CD14-positive monocyte (primary cell): ENCODE measurements at regions not wholly inside any gene's neighbourhood (a gene's known extent, or its start where the extent isn't known, plus 50 kb on each side); places are given as distances from the start of the nearest gene placed in this dataset.

Experiments
- DNase-seq, 3 donors: peaks; one replicate each; pipeline ENCODE4 v3.0.0-alpha.2; 2011 to 2022
- H2AFZ ChIP-seq: 2 replicates; pipeline ENCODE4 v1.6.0; 2012; ENCODE audit warnings: mild to moderate bottlenecking, low read depth, low read length, inconsistent platforms; ENCODE audit not compliant: insufficient read depth, poor library complexity, severe bottlenecking
- H3K27ac ChIP-seq, 2 donors: 1 replicate in 1 of 2; 2 replicates in 1 of 2; pipeline ENCODE4 v1.5.1; 2012 to 2013; ENCODE audit warnings: low read length in 2 of 2, control low read depth in 1 of 2, inconsistent platforms in 1 of 2, low read depth in 1 of 2, mild to moderate bottlenecking in 1 of 2
- H3K27me3 ChIP-seq, 2 donors: one replicate each; pipeline versions ENCODE4 v1.6.0 to v1.6.1; 2011 to 2013; ENCODE audit warnings: low read length in 2 of 2; ENCODE audit not compliant: control insufficient read depth in 2 of 2, insufficient read depth in 2 of 2
- H3K36me3 ChIP-seq, 2 donors: replicated peaks in 1 of 2; 1 replicate in 1 of 2; 2 replicates in 1 of 2; pipeline versions ENCODE4 v1.5.1 to v1.6.1; 2012 to 2013; ENCODE audit warnings: low read length in 2 of 2, control low read depth in 1 of 2, inconsistent platforms in 1 of 2, mild to moderate bottlenecking in 1 of 2; ENCODE audit not compliant: insufficient read depth in 2 of 2, control insufficient read depth in 1 of 2
- H3K4me1 ChIP-seq, 2 donors: 1 replicate in 1 of 2; 2 replicates in 1 of 2; pipeline versions ENCODE4 v1.5.1 to v1.6.1; 2012 to 2013; ENCODE audit warnings: low read length in 2 of 2, control low read depth in 1 of 2, inconsistent platforms in 1 of 2, mild to moderate bottlenecking in 1 of 2, moderate library complexity in 1 of 2; ENCODE audit not compliant: insufficient read depth in 2 of 2, control insufficient read depth in 1 of 2
- H3K4me2 ChIP-seq: replicated peaks from 2 replicates; pipeline ENCODE3; 2012; ENCODE audit warnings: low read length, moderate library complexity, mild to moderate bottlenecking; ENCODE audit not compliant: poor library complexity, severe bottlenecking; ENCODE audit errors: extremely low read depth
- H3K4me3 ChIP-seq, 3 experiments: fragments of 200-600 bp in 1 of 3; sonication (generic) in 1 of 3; replicated peaks in 1 of 3; 1 replicate in 2 of 3; 2 replicates in 1 of 3; pipeline ENCODE4 v1.5.1; 2011 to 2013; ENCODE audit warnings: low read length in 3 of 3, mild to moderate bottlenecking in 3 of 3, control low read depth in 2 of 3, low read depth in 2 of 3, inconsistent platforms in 1 of 3, moderate library complexity in 1 of 3
- H3K79me2 ChIP-seq: 2 replicates; pipeline ENCODE4 v1.6.0; 2012; ENCODE audit warnings: mild to moderate bottlenecking, control low read depth, inconsistent platforms, low read length, moderate library complexity; ENCODE audit not compliant: insufficient read depth
- H3K9ac ChIP-seq: 2 replicates; pipeline ENCODE4 v1.6.0; 2017; ENCODE audit warnings: low read length, mild to moderate bottlenecking; ENCODE audit not compliant: insufficient read depth, poor library complexity, severe bottlenecking
- H3K9me3 ChIP-seq, 2 donors: replicated peaks in 1 of 2; 1 replicate in 1 of 2; 2 replicates in 1 of 2; pipeline versions ENCODE4 v1.5.1 to v1.6.1; 2012 to 2013; ENCODE audit warnings: low read length in 2 of 2, control low read depth in 1 of 2; ENCODE audit not compliant: control insufficient read depth in 1 of 2, insufficient read depth in 1 of 2
- H4K20me1 ChIP-seq: 2 replicates; pipeline ENCODE4 v1.6.0; 2012; ENCODE audit warnings: mild to moderate bottlenecking, low read length, control low read depth, moderate library complexity; ENCODE audit not compliant: insufficient read depth
- H3K27ac Mint-ChIP-seq, 7 donors: one replicate each; pipeline ENCODE4 v1.8.0; 2020; ENCODE audit warnings: mild to moderate bottlenecking in 7 of 7, mixed read lengths in 7 of 7, moderate library complexity in 6 of 7, inconsistent platforms in 2 of 7
- H3K27me3 Mint-ChIP-seq, 3 donors: one replicate each; pipeline ENCODE4 v1.8.0; 2021 to 2022; ENCODE audit warnings: low read depth in 3 of 3, mild to moderate bottlenecking in 3 of 3, mixed read lengths in 3 of 3, moderate library complexity in 3 of 3, inconsistent platforms in 1 of 3
- H3K36me3 Mint-ChIP-seq, 2 donors: one replicate each; pipeline ENCODE4 v1.8.0; 2020; ENCODE audit warnings: mixed read lengths in 2 of 2, inconsistent platforms in 1 of 2, mild to moderate bottlenecking in 1 of 2
- H3K4me1 Mint-ChIP-seq: one replicate; pipeline ENCODE4 v1.8.0; 2020; ENCODE audit warnings: mild to moderate bottlenecking, mixed read lengths
- H3K4me3 Mint-ChIP-seq, 2 donors: one replicate each; pipeline ENCODE4 v1.8.0; 2020; ENCODE audit warnings: mild to moderate bottlenecking in 2 of 2, mixed read lengths in 2 of 2, moderate library complexity in 1 of 2
- H3K9me3 Mint-ChIP-seq, 7 donors: one replicate each; pipeline ENCODE4 v1.8.0; 2020 to 2022; ENCODE audit warnings: mixed read lengths in 7 of 7, mild to moderate bottlenecking in 6 of 7, moderate library complexity in 6 of 7, inconsistent platforms in 2 of 7
- WGBS: methylation state at CpG from one replicate; pipeline ENCODE4 v1.1.5; 2013; ENCODE audit warnings: missing lambda C conversion rate; ENCODE audit not compliant: insufficient coverage; 5-methylcytosine and 5-hydroxymethylcytosine counted together
- intact Hi-C, 2 donors: fragments of 100-400 bp; cut with micrococcal nuclease; formaldehyde crosslinking; loops; one replicate each; pipeline versions ENCODE4 v1.15.0 to v1.15.1; 2023
- TF ChIP-seq, protein P1 (sequence below): fragments of 200-600 bp; IDR thresholded peaks from one replicate; pipeline ENCODE4 v1.8.0; 2022; ENCODE audit warnings: antibody characterized with exemption, mild to moderate bottlenecking

DNA sequence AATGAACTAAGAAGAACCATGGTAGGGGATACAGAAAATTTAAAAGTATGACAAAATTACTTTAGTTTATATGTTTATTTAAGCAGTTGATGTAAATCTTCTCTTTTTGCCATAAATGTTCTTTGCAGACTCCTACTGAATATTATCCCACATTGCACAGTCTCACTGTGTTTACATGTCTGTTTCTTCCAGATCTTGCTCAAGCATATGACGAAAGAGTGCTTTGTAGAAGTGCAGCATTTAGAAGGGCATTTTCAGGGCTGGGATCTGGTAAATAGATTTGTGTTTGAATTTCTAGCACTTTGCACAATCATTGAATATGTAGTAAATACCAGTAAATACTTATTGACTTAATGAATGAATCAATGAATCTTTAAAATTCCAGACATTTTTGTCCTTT, 152.0 kb upstream of the EPHA7 start:
- no peaks in the 10 kb centered on the region for H3K9me3 ChIP-seq
- H3K4me2 ChIP-seq: no peak overlapping the region
- TF ChIP-seq, protein P1, sequence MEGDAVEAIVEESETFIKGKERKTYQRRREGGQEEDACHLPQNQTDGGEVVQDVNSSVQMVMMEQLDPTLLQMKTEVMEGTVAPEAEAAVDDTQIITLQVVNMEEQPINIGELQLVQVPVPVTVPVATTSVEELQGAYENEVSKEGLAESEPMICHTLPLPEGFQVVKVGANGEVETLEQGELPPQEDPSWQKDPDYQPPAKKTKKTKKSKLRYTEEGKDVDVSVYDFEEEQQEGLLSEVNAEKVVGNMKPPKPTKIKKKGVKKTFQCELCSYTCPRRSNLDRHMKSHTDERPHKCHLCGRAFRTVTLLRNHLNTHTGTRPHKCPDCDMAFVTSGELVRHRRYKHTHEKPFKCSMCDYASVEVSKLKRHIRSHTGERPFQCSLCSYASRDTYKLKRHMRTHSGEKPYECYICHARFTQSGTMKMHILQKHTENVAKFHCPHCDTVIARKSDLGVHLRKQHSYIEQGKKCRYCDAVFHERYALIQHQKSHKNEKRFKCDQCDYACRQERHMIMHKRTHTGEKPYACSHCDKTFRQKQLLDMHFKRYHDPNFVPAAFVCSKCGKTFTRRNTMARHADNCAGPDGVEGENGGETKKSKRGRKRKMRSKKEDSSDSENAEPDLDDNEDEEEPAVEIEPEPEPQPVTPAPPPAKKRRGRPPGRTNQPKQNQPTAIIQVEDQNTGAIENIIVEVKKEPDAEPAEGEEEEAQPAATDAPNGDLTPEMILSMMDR: no peak
- no peak overlapping the region for H2AFZ ChIP-seq
- intact Hi-C loops: no loop called here
- no peaks in the 10 kb centered on the region for H3K4me1 Mint-ChIP-seq
- H3K79me2 ChIP-seq: no peaks in the 10 kb centered on the region
- H3K27ac Mint-ChIP-seq: peak overlapping the region in 1 of 7 donors; percentile 3
- H3K4me3 Mint-ChIP-seq: no peak overlapping the region
- H4K20me1 ChIP-seq: no peaks in the 10 kb centered on the region
- H3K36me3 ChIP-seq: no peaks in the 10 kb centered on the region
- H3K36me3 Mint-ChIP-seq: no peaks in the 10 kb centered on the region
- no peaks in the 10 kb centered on the region for H3K27me3 ChIP-seq
- no peak for DNase-seq
- no peak overlapping the region for H3K4me3 ChIP-seq
- WGBS: no CpG with 5 or more reads among the region's 1 CpG
- peaks cover 0 to 1% (median 0%) of the 10 kb centered on the region in 7 donors for H3K9me3 Mint-ChIP-seq
- H3K27me3 Mint-ChIP-seq: no peaks in the 10 kb centered on the region
- no peak overlapping the region for H3K9ac ChIP-seq
- H3K27ac ChIP-seq: no peak overlapping the region
- no peaks in the 10 kb centered on the region for H3K4me1 ChIP-seq

DNA sequence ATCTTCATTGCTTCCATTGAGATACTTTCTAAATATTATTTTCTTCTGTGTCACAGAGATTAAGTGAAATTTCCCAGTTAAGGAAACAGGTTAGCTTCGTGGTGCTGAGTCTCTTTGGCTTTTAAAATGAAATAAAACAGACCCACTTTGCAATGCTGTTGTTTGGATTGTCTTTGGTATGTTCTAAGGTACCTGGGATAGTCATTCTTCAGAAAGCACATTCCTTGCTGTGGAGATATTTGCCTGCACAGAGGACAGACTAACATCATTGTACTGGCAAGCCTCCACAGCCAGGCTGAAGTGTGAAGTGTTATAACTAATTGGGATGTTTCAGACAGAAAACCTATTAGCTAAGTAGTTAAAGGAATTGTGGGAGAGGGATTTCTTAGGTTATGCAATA, 148.8 kb upstream of the EPHA7 start:
- TF ChIP-seq, protein P1: no peak
- WGBS: 80% methylated on average over 1 of the region's 1 CpG
- no peaks in the 10 kb centered on the region for H3K4me1 ChIP-seq
- H3K79me2 ChIP-seq: no peaks in the 10 kb centered on the region
- DNase-seq: no peak
- Mint-ChIP-seq H3K27me3 (no peaks in the 10 kb centered on the region), H3K4me1 (no peaks in the 10 kb centered on the region), H3K9me3 (peaks cover 0 to 3% (median 0%) of the 10 kb centered on the region in 7 donors), H3K4me3 (no peak overlapping the region), H3K27ac (no peak overlapping the region), H3K36me3 (no peaks in the 10 kb centered on the region)
- no peaks in the 10 kb centered on the region for H4K20me1 ChIP-seq
- no peak overlapping the region for H3K9ac ChIP-seq
- intact Hi-C loops: no loop called here
- H3K4me2 ChIP-seq: no peak overlapping the region
- H3K4me3 ChIP-seq: no peak overlapping the region
- H3K9me3 ChIP-seq: no peaks in the 10 kb centered on the region
- no peaks in the 10 kb centered on the region for H3K36me3 ChIP-seq
- H3K27ac ChIP-seq: no peak overlapping the region
- H2AFZ ChIP-seq: no peak overlapping the region
- H3K27me3 ChIP-seq: no peaks in the 10 kb centered on the region
